CD4-positive, alpha-beta T cell (primary cell): ENCODE measurements at regions not wholly inside any gene's neighbourhood (a gene's known extent, or its start where the extent isn't known, plus 50 kb on each side); places are given as distances from the start of the nearest gene placed in this dataset.

Experiments used
- ATAC-seq: fragments of 200-7000 bp; cut with Tn5 transposase; one replicate; pipeline ENCODE4 v1.10.0; 2022; ENCODE audit warnings: mild to moderate bottlenecking; ENCODE audit not compliant: poor library complexity
- CTCF ChIA-PET: fragments of 350-600 bp; sonication (Branson Sonifier 250); formaldehyde crosslinking; loops from one replicate; lab custom pipeline; 2021; ENCODE audit warnings: antibody characterized with exemption, inconsistent platforms; lab: Charles Lee
- POLR2A ChIA-PET: fragments of 350-600 bp; sonication (Branson Sonifier 250); formaldehyde crosslinking; loops from one replicate; lab custom pipeline; 2021; ENCODE audit warnings: antibody characterized with exemption, inconsistent platforms; lab: Charles Lee
- DNase-seq, 14 experiments: peaks; one replicate each; pipeline ENCODE4 v3.0.0-alpha.2; 2013 to 2020; ENCODE audit warnings: mixed read lengths in 2 of 14
- H3K27ac ChIP-seq, 2 donors: one replicate each; pipeline versions ENCODE4 v1.5.1 to v1.7.0; 2013; ENCODE audit warnings: low read length in 2 of 2, low read depth in 1 of 2, mild to moderate bottlenecking in 1 of 2
- H3K27me3 ChIP-seq, 2 experiments: 1 replicate in 1 of 2; 2 replicates in 1 of 2; pipeline versions ENCODE4 v1.6.1 to v1.7.0; 2013; ENCODE audit warnings: low read length in 2 of 2, control low read depth in 1 of 2, mild to moderate bottlenecking in 1 of 2, moderate library complexity in 1 of 2; ENCODE audit not compliant: insufficient read depth in 2 of 2, control insufficient read depth in 1 of 2
- H3K36me3 ChIP-seq: one replicate; pipeline ENCODE4 v1.6.1; 2013; ENCODE audit warnings: low read length, control low read depth; ENCODE audit not compliant: insufficient read depth
- H3K4me1 ChIP-seq: one replicate; pipeline ENCODE4 v1.6.1; 2013; ENCODE audit warnings: low read length, control low read depth; ENCODE audit not compliant: insufficient read depth
- H3K4me3 ChIP-seq: one replicate; pipeline ENCODE4 v1.5.1; 2013; ENCODE audit warnings: mild to moderate bottlenecking, low read length, moderate library complexity
- H3K9me3 ChIP-seq, 2 experiments: 1 replicate in 1 of 2; 2 replicates in 1 of 2; pipeline versions ENCODE4 v1.6.1 to v1.7.0; 2013; ENCODE audit warnings: low read length in 2 of 2, mild to moderate bottlenecking in 2 of 2, control low read depth in 1 of 2, moderate library complexity in 1 of 2; ENCODE audit not compliant: control insufficient read depth in 1 of 2, insufficient read depth in 1 of 2
- H3K27ac Mint-ChIP-seq: one replicate; pipeline ENCODE4 v1.8.0; 2020; ENCODE audit warnings: mixed read lengths
- H3K27me3 Mint-ChIP-seq: one replicate; pipeline ENCODE4 v1.8.0; 2021; ENCODE audit warnings: mixed read lengths
- H3K36me3 Mint-ChIP-seq: one replicate; pipeline ENCODE4 v1.8.0; 2021; ENCODE audit warnings: low read depth, mixed read lengths
- H3K4me1 Mint-ChIP-seq: one replicate; pipeline ENCODE4 v1.8.0; 2021; ENCODE audit warnings: low read depth, mixed read lengths
- H3K4me3 Mint-ChIP-seq: one replicate; pipeline ENCODE4 v1.8.0; 2020; ENCODE audit warnings: mild to moderate bottlenecking, mixed read lengths
- H3K9me3 Mint-ChIP-seq: one replicate; pipeline ENCODE4 v1.8.0; 2020; ENCODE audit warnings: mixed read lengths
- CTCF ChIP-seq: fragments of 200-600 bp; IDR thresholded peaks from one replicate; pipeline ENCODE4 v1.8.0; 2022; ENCODE audit warnings: antibody characterized with exemption, mild to moderate bottlenecking
- intact Hi-C, 2 experiments: fragments of 100-400 bp; cut with DNase I in 1 of 2; cut with micrococcal nuclease in 1 of 2; formaldehyde crosslinking; loops; one replicate each; pipeline versions ENCODE4 v1.15.1 to v1.9.0; 2023 to 2025; cut with DNase I, micrococcal nuclease

- ATAC-seq = no peak
- no peaks in the 10 kb centered on the region for H3K36me3 Mint-ChIP-seq
- H3K9me3 Mint-ChIP-seq = no peaks in the 10 kb centered on the region
- POLR2A ChIA-PET = no interaction called here
- H3K4me1 Mint-ChIP-seq = no peaks in the 10 kb centered on the region
- DNase-seq = no peak
- CTCF ChIA-PET = interaction anchor here (0.7 kb wide), 1 partner anchor 851 kb away, joined by 3 read pairs; no protein-coding TSS in a partner anchor
- Histone ChIP-seq H3K4me1 (no peaks in the 10 kb centered on the region), H3K36me3 (no peaks in the 10 kb centered on the region), H3K27ac (no peak overlapping the region), H3K4me3 (no peak overlapping the region), H3K27me3 (peaks cover 0 to 4% of the 10 kb centered on the region in 2 experiments), H3K9me3 (peaks cover 0 to 8% of the 10 kb centered on the region in 2 experiments)
- peaks cover 3% of the 10 kb centered on the region for H3K27me3 Mint-ChIP-seq
- intact Hi-C loops = no loop called here
- no peak for TF ChIP-seq CTCF
- H3K4me3 Mint-ChIP-seq = no peak overlapping the region
- no peak overlapping the region for H3K27ac Mint-ChIP-seq
Observed at GRCh38 chr17:79237448-79238053, 162.9 kb downstream of the ENGASE start.

- peaks cover 0 to 4% of the 10 kb centered on the region in 2 experiments for H3K9me3 ChIP-seq
- peaks cover 3% of the 10 kb centered on the region for H3K27me3 Mint-ChIP-seq
- H3K27ac Mint-ChIP-seq = no peak overlapping the region
- no peak overlapping the region for H3K27ac ChIP-seq
- no peaks in the 10 kb centered on the region for H3K36me3 Mint-ChIP-seq
- CTCF ChIA-PET = no interaction called here
- H3K9me3 Mint-ChIP-seq = no peaks in the 10 kb centered on the region
- POLR2A ChIA-PET = no interaction called here
- DNase-seq (no peak), ATAC-seq (no peak)
- no peak for TF ChIP-seq CTCF
- no peak overlapping the region for H3K4me3 Mint-ChIP-seq
- no peak overlapping the region for H3K4me3 ChIP-seq
- no peaks in the 10 kb centered on the region for H3K4me1 Mint-ChIP-seq
- no peaks in the 10 kb centered on the region for H3K36me3 ChIP-seq
- H3K4me1 ChIP-seq = no peaks in the 10 kb centered on the region
- intact Hi-C loops = no loop called here
- peaks cover 0 to 4% of the 10 kb centered on the region in 2 experiments for H3K27me3 ChIP-seq
Observed at GRCh38 chr17:79235808-79236207, 161.2 kb downstream of the ENGASE start.

GRCh38 chr17:79233916-79234551 lies 159.4 kb downstream of the ENGASE start:
- no peak for DNase-seq
- TF ChIP-seq CTCF = no peak
- intact Hi-C loops = no loop called here
- ATAC-seq = no peak
- ChIA-PET CTCF (no interaction called here), POLR2A (no interaction called here)
- Histone ChIP-seq H3K9me3 (peaks cover 0 to 4% of the 10 kb centered on the region in 2 experiments), H3K4me3 (no peak overlapping the region), H3K27ac (no peak overlapping the region), H3K4me1 (no peaks in the 10 kb centered on the region), H3K27me3 (no peaks in the 10 kb centered on the region), H3K36me3 (no peaks in the 10 kb centered on the region)
- no peaks in the 10 kb centered on the region for H3K9me3 Mint-ChIP-seq
- no peaks in the 10 kb centered on the region for H3K36me3 Mint-ChIP-seq
- no peaks in the 10 kb centered on the region for H3K4me1 Mint-ChIP-seq
- H3K4me3 Mint-ChIP-seq = no peak overlapping the region
- H3K27me3 Mint-ChIP-seq = no peaks in the 10 kb centered on the region
- H3K27ac Mint-ChIP-seq = no peak overlapping the region
